ENCODE measurements at regions not wholly inside any gene's neighbourhood (a gene's known extent, or its start where the extent isn't known, plus 50 kb on each side); places are given as distances from the start of the nearest gene placed in this dataset.

GRCh38 chr1:34372891-34373290, 196.2 kb downstream of the C1orf94 start:
- H3K9me3 ChIP-seq (ENCODE audit: control insufficient read depth in 4 of 4, low read length in 3 of 4), result no peaks in the 10 kb centered on the region
- no peaks in the 10 kb centered on the region for H3K36me3 ChIP-seq (ENCODE audit: control insufficient read depth in 4 of 4, insufficient read depth in 3 of 4, low read depth in 1 of 4, low read length in 3 of 4)
- H3K9ac ChIP-seq (ENCODE audit: low read depth in 1 of 2, low read length in 2 of 2), result no peak overlapping the region
- H3K27ac ChIP-seq (ENCODE audit: low read depth in 1 of 2, low read length in 2 of 2), result no peak overlapping the region
- TF ChIP-seq CTCF (IDR thresholded peaks at IDR 0.05; ENCODE audit: low read depth, low read length, missing input control) (no peak), REST (IDR thresholded peaks at IDR 0.05) (no peak), NR2F2 (IDR thresholded peaks at IDR 0.05) (no peak), HNF4A (conservative IDR thresholded peaks at IDR 0.05) (no peak), FOXA1 (IDR thresholded peaks at IDR 0.05) (no peak), FOXA2 (IDR thresholded peaks at IDR 0.05) (no peak), HNF4G (IDR thresholded peaks at IDR 0.05) (no peak), GABPA (IDR thresholded peaks at IDR 0.05 in 1 of 2, conservative IDR thresholded peaks at IDR 0.05 in 1 of 2) (no peak)
- no peak for DNase-seq (ENCODE audit: low spot score)
- H3K4me1 ChIP-seq (ENCODE audit: control insufficient read depth in 4 of 4, insufficient read depth in 4 of 4, low read length in 3 of 4), result no peaks in the 10 kb centered on the region
- 70% methylated on average over 1 of the region's 1 CpG for WGBS
- H3K27me3 ChIP-seq (ENCODE audit: control insufficient read depth in 4 of 4, insufficient read depth in 4 of 4, low read length in 3 of 4), result peaks cover 0 to 6% (median 0%) of the 10 kb centered on the region in 4 donors
- no peak overlapping the region for H3K4me3 ChIP-seq (ENCODE audit: low read depth in 1 of 3, low read length in 3 of 3)

GRCh38 chr1:34373912-34374311, 197.2 kb downstream of the C1orf94 start:
- Histone ChIP-seq H3K4me1 (ENCODE audit: control insufficient read depth in 4 of 4, insufficient read depth in 4 of 4, low read length in 3 of 4) (no peaks in the 10 kb centered on the region), H3K27ac (ENCODE audit: low read depth in 1 of 2, low read length in 2 of 2) (no peak overlapping the region), H3K9ac (ENCODE audit: low read depth in 1 of 2, low read length in 2 of 2) (no peak overlapping the region), H3K27me3 (ENCODE audit: control insufficient read depth in 4 of 4, insufficient read depth in 4 of 4, low read length in 3 of 4) (peaks cover 0 to 6% (median 1%) of the 10 kb centered on the region in 4 donors), H3K36me3 (ENCODE audit: control insufficient read depth in 4 of 4, insufficient read depth in 3 of 4, low read depth in 1 of 4, low read length in 3 of 4) (no peaks in the 10 kb centered on the region), H3K4me3 (ENCODE audit: low read depth in 1 of 3, low read length in 3 of 3) (no peak overlapping the region), H3K9me3 (ENCODE audit: control insufficient read depth in 4 of 4, low read length in 3 of 4) (no peaks in the 10 kb centered on the region)
- TF ChIP-seq GABPA (IDR thresholded peaks at IDR 0.05 in 1 of 2, conservative IDR thresholded peaks at IDR 0.05 in 1 of 2) (no peak), MAX (IDR thresholded peaks at IDR 0.05) (no peak), HNF4G (IDR thresholded peaks at IDR 0.05) (no peak), TAF1 (conservative IDR thresholded peaks at IDR 0.05) (no peak), YY1 (IDR thresholded peaks at IDR 0.05) (no peak), HNF4A (conservative IDR thresholded peaks at IDR 0.05) (no peak), CTCF (IDR thresholded peaks at IDR 0.05; ENCODE audit: low read depth, low read length, missing input control) (no peak)
- DNase-seq (ENCODE audit: low spot score), result no peak

All from liver (tissue), 8 donors.